Non-pigmented ciliary epithelial cell (primary cell): ENCODE measurements at regions not wholly inside any gene's neighbourhood (a gene's known extent, or its start where the extent isn't known, plus 50 kb on each side); places are given as distances from the start of the nearest gene placed in this dataset.

ENCODE experiments used
- DNase-seq: peaks from one replicate; pipeline ENCODE4 v3.0.0-alpha.2; 2010; ENCODE audit warnings: low read depth

DNA sequence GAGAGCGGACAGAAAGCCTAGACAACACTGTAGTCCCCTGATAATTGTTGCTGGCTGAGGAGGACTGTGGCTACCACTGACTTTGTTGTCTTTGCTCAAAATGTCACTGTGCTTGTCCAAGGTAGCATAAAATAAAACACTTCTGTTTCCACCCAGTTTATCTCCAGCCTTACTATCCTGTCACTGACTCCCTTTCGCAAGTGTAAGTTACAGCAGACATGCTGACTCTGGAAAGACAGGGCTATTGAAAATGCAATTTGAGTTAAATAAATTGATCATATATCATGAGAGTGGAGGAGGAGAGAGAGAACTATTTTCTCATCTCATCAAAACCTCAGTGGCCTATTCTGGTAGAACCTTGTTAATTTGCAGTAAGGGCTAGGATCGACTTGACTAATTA, 138.0 kb upstream of the KIRREL3 start:
- no peak for DNase-seq

DNA sequence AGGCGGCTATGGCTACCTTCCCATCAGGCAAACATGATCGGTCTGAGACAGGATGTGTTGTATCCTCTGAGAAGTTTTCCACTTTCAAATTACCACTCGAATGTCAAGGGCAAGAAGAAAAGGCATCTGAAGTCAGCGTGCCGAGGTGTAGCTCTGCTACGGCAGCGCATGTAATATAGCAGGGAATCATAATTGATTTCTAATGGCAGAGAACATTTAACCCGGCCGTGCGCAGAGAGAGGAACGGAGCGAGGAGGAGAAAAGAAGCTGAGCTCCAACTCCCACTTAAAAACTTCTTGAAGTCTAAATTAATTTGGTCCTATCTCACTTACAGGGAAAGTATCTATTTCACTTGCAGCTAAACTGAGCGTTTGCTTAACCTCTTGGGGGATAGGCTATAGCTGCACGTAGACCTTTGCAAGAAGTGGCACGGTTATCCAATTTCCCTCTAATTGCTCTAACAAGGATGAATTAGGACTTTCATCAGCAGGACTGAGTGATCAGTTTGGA, 137.3 kb upstream of the KIRREL3 start:
- DNase-seq: no peak

DNA sequence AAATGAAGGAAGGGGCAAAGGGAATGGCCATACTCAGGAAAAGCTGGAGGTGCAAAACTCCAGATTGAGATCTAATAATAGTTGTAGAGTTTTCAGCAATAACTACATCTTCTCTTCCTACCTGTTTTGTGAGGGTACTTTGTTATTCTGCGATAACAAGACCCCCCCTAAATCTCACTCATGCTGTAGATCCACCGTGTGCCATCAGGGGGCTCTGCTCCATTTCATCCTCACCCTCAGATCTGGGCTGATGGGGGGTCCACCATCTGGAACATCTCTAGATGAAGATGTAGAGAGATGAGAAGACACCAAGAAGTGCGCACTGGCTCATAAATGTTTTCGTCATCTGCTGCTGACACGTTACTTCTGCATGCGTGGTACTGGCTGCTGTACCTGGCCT, 135.9 kb upstream of the KIRREL3 start:
- DNase-seq: no peak

DNA sequence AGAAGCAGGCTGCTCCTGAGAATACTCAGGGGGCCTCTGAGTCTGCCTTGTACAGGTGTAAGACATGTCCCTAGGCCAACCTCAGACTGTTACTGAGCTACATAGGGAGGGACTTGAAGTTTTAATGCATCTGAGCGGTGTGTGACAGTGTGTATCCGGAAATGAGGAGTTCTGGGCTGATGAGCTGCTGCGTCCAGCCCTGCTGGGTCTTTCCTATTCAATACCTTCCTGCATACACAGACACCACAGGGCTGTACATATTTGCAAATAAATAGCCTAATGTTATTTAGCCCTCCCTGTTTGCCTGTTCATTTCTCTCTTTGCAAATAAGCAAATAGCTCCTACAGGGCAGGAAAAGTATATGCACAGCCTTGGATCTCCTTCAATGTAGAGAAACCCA, 134.7 kb upstream of the KIRREL3 start:
- no peak for DNase-seq

DNA sequence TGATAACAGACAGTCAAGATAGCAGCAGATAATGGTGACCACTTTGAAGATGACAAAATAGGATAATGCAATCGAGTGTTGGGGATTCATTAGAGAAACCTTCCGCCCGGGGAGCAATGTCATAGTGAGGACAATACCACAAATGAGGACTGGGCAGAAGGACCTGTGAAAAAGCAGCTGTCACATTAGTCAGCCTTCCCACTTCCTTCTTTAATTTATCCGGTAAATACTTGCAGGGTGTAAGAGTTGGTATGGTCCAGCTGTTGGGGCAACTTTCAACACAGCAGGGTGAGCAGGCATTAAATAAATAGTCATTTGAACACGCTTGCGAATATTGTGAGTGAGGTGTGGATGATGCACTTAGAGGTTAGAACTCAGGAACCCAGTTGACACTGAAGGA, 132.5 kb upstream of the KIRREL3 start:
- DNase-seq: no peak

DNA sequence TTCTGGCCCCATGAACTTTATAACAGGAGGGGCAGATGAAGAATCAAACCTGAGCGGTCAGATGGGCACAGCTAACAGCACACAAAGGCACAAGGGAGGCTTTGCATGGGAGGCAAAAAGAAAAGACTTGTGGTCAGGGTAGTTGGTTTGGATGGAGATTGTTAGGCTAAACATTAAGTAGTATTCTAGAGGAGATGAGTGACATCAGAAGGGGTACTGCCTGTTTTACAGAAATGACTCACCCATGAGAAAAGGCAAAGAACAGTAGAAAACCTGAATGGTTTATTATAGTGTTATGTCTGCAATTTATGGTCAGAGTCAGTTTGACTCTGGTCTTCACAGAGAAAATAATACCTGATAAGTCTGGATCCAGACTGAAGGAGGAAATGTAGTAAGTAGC, 129.8 kb upstream of the KIRREL3 start:
- no peak for DNase-seq

DNA sequence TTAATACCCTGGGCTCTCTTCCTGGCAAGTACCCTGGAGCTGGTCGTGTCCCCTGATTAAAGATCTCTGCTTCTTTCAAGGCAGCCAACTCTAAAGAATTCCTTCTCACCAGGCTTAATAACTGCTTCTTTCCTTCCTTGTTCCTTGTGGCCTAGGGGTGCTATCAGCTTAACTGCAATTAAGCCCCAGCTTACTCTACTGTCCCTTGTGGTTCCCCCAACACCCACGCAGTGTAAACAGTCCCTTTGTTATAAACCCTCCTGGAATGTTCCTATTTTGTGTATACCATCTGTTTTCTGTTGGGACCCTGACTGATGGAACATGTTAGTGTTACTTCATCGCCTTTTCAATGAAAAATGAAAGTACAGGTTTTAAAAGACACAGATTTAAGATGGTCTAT, 126.4 kb upstream of the KIRREL3 start:
- no peak for DNase-seq

DNA sequence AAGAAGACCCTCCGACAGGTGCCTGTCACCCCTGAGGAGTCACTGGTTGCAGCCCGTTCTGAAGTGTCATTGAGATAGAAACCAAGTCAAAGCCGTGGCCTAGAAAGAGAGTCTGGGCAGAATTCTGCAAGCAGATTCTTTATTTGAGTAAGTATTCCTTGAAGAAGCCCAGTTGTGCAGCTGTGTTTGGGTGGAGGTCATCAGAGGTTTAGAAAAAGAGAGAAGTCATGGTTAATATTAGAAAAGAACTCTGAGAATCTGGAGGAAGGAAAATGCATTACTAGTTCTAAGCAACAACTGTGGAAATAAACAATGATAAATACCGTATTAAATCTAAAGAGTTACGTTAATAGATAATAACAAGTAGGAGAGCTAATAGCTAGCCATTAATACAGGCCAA, 118.8 kb upstream of the KIRREL3 start:
- DNase-seq: no peak

DNA sequence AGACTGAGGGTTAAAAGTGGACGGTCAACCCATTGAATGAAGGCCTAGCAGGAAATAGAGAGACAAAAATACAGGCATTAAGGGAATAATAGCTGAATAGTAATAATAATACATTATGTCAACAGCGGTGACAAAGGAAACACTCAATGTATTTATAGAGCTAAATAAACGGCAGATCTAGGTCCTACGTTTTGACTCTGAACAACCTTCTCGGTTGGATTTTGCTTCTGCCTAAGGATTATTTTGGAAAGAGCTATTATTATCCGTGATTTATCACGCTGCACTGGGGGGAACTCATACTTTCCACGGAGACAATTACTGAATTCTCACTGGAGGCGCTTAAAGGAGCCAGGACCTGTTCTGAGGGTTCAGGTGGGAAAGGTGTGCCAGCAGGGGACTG, 118.2 kb upstream of the KIRREL3 start:
- no peak for DNase-seq

DNA sequence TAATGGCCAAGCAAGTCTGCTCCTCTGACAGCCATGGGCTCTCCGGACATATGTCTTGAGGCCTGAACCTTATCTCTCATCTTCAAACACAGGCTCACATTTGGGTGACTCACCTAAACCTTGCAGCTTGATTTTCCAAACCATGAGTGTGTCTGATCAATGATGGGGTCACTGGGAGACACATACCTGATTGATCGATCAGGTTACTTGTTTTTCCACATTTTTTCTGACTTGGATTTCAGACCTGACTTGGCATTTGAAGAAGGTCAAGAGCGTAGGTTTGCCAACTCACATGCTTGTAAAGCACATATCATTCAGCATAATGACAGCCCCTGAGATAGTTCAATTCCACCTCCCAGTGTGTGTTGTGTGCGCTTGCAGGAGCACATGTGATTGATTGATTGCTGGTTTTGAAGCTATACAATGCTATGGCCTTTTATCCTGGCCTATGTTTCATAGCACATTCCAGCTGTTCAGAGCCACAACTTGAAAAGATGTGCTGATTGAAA, 116.7 kb upstream of the KIRREL3 start:
- DNase-seq: no peak

DNA sequence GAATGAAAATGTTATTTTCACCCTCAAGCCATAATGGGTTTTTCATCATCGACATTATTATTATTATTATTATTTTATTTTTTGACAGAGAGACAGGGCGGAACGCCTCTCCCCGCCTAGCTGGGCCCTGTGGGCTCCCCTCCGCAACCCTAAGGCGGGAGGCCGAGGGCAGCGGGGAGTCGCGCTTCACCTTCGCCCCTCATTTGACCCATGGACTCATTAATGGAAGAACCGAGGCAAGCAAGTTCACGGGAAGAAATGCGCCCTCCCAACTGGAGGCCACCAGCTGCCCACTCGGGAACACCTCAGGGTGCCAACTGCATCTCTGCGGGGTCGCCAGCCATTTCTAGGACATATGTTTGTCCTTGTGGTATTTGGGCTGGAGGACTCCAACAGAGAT, 115.3 kb upstream of the KIRREL3 start:
- DNase-seq: no peak

DNA sequence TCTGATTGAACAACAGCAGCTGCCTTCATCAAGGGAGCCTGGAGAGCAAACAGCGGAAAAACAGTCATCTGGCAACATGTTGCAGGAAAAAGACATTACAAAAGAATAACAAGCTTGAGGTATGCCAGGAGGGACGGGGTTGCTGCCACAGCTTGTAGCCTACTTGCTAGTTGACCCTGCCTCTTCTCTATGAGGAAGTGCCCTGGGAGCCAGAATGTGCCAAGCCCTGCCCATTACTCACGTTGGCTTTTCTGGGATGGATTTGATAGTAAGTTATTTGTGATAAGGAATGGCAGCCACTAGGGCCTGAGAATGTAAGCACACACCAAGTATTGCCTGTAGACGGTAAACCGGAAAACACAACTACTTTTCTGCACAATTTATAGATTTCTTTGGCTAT, 113.5 kb upstream of the KIRREL3 start:
- DNase-seq: no peak

DNA sequence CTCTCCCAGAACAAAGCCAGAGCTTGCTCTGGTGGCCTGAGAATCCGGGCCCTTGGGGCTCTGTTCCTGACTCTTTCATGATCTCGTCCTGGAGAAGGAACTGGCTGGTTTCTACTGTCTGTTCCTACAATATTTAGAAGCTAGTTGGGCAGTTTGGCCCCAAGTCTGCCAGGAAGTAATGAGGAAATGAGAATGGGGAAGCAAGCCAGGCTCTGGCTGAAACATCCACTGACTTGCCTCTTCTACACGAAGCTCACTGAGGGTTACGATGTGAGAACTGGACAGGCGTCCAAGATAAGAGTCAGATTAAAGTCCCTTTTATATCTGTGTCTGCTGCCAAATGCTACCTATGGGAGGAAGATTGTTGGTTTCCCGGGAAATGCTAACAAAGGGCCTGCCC, 110.0 kb upstream of the KIRREL3 start:
- DNase-seq: no peak

DNA sequence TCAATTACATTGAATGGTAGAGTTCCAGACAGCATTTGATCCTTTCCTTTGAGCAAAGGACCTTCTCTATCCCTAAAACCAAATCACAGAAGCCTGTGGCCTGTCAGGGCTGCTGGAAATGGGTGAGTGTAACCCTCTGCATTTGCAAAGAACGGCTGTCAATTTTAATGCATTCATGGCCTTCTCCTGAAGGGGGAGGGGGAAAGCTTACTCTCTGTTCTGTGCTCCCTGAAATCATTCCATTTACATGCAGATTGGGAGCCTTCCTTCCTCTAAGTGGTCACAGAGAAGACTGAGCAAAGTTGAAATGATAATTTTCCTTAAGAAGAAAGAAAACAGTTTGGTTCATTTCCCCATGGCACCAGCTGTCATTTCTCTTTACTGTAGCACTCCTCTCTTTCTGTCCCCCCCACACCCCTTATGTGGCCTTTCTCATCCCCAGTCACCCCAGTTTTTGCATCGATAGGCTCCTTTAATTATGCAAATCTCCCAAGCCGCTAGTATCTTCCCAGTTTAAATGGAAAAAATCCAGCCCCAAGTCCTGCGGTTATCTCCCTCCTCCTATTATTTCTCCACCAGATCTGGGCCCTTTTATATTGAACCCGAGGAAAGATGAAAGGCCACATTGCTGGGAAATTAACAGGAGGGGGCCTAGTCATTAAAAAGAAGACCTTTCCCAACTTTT, 109.4 kb upstream of the KIRREL3 start:
- DNase-seq: no peak

DNA sequence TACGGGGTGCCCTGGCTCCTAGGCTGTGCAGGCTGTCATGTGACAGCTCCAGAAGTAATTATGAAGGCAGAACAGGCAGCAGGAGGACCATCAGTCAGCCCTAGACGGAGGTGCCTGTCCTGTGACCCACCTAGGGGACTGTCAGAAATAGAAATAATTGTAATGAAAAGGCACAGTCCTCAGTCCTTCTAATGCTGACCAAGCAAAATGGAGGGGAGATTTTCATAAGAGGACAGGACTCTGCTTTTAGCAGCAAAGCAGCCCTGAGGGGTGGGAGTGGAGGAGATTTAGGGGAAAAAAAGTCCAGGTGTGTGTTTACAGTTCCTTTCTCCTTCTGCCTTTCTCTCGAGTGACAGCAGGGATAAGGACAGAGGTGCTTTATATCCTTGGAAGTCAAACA, 108.3 kb upstream of the KIRREL3 start:
- no peak for DNase-seq

DNA sequence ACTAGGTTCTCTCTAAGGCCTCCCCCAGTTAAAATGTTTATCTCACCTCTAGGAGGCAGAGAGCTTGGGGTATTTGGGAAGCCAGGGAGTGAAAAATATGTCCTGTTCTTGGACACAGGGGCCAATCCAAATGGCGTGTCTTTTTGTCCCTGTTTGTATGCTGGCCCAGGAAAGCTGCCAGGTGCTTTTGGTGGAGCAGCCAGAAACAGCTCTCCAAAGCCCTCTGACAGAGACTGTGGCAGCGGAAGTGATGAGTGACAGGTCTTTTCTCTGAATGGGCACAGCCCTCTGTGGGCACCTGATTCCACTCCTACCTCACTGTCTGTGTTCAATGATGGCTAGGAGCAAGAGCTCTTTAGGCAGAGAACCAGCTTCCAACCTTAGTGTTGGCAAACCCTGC, 106.4 kb upstream of the KIRREL3 start:
- DNase-seq: no peak

DNA sequence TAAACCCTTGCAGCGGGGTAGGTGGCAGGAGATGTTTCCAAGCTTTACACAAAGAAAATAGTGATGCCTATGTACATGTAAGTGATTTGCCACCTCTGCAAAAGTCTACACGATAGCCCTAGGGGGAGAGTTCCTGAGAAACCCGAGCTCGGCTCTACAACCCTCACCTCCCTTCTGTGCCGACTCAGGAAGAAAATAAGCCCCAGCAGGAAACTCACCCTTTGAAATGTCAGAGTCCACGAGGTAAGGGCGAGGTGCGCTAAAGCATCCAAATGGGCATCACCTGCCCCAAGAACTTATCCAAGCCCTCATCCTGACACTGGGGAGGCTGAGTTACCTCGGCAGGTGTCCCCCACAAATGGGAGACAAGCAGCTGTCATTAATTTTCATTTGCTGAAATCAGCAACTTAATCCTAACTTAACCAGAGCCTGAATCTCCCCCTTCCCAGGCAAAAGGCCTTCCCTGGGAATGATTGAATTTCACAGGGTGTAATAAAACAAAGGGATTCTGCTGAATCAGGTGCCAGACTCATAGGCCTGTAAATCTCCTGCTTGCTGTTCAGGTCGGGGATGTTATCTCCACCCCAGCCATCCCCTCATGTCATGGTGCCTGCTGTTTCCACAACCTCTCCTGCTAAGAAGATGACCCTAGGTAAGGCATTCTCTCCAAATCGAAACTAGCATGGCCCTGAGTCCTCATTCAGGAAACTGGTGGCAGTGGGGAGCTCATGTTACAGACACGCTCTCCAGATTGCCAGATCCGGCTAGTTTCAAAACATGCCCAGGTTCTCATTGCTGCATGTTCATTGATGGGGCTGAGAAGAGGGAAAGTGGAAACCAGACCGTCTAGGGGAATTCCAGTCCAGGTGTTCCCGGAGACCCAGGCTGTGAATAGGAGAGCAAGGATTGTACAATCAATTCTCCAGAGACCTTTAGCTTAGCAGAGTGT, 105.3 kb upstream of the KIRREL3 start:
- DNase-seq: no peak

DNA sequence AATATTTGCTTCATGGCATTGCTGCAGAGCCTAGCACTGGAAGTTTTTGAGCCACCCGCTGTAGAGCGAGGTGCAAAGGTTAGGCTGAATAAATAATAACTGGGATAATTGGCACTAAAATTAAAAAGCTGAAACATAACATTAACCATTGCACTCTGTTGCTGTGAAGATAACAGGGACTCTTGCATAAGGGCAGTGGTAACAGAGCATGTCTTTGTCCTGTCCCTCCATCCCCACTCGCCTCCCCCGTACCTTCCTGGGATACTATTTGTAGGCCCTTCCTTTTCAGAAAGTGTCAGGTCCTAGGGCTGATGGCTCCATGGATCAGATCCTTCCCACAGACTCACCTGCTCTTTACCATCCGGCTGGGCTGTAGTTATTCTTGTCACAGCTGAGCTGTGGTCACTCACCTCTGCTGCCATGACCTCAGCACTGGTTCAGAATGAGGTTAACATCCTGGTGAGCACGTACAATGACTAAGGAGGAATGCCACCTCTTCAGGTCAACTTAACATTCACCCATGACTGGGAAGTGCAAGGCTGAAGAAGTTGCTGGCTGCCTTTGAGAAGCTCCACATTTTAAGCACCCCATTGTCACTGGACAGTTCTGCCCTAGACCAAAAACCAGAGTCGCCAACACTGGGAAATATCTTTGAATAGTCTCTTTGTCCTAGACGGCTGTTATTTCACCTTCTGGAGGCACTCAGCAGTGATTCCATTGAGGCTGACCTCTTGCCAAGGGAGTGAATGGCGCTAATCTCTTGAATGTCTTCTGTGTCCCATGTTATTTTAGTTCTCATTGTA, 103.2 kb upstream of the KIRREL3 start:
- no peak for DNase-seq

DNA sequence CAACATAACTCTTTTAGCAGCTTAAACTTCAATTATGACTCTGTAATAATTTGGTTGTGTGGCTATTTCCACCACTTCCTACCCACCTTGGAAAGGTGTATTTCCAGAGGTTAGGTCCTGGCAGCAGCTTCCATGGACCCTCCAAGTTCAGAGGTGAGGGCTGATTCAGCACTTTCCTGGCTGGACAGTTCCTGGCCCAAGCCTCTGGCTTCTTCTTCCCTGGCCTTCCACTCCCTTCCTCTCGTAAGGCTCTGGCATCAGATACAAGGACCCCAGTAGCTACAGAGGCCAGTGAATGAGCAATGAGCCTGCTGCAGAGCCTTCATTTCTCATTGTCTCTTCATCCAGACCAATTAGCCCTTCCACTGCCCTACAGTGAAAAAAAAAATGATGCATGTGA, 98.1 kb upstream of the KIRREL3 start:
- no peak for DNase-seq

DNA sequence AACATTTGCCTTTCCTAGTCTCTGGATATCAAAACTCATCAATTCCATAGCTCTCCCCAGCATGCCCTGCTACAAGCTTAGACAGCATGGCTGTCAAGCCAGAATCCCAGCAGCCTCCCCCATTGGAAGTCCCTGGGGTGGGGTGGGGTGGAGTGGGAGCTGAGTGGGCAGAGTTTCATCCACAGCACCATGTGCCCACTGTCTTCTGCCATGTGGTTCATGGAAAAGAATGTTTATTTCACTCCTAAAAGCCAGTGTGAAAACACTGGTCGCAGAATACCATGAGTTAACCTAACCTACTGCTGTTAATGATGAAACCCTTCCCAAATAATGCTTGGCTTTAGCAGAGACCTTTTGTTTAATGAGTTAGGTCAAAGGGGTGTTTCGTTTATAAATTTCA, 80.2 kb upstream of the KIRREL3 start:
- no peak for DNase-seq

DNA sequence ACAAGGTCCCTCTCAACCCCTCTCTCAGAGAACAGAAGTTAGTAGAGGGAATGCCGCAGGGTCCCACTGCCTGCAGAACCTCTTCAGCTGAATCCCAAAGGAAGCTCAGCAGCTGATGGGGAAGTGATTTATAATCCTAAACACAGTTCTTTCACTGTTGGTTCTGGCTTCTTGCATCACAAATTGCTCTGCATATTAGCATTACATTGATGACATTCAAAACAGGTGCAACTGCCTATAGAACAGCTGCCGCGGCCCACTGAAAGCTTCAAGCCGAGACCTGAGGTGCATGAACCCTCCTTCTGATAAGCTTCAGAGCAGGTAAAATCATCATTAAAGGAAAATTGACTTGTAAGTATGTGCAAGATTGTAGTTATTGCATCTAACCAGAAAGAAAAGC, 75.2 kb upstream of the KIRREL3 start:
- no peak for DNase-seq

DNA sequence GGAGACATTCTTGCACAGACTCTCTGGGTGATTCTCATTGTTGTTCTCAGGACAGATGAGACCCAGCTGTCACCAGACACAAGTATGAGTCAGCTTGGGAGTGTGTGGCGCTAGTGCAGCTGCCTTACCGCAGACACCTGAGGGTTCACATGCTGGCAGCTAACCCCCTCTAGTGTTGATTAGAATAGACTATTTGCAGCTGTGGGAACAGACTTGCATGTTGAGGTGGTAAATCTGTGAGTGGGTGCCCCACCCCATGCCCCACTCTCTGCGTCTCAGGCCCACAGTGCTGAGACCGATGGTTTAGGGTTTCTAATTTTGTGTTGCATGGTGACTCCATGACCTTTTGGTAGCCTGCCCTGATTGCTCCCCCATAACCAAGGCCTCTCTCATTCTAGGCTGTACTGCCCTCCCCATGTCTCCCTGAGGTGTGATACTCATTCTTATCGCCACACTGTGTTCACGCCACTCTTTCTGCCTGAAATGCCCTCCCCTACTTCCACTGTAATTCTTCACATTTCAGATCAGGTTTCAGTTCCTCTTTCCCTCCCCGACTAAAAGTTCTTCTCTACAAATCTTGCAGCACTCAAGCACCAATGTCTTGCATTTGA, 73.7 kb upstream of the KIRREL3 start:
- DNase-seq: no peak
